Naive B cell (primary cell): ENCODE measurements at regions not wholly inside any gene's neighbourhood (a gene's known extent, or its start where the extent isn't known, plus 50 kb on each side); places are given as distances from the start of the nearest gene placed in this dataset.

Experiments
- ATAC-seq, 2 donors: fragments of 150-1000 bp; cut with Tn5 transposase; 2 replicates each; pipeline ENCODE4 v1.10.0; 2021; ENCODE audit warnings: low read depth in 2 of 2, mild to moderate bottlenecking in 2 of 2, moderate library complexity in 2 of 2
- DNase-seq: peaks from one replicate; pipeline ENCODE4 v3.0.0; 2022
- H3K27ac Mint-ChIP-seq, 6 donors: one replicate each; pipeline ENCODE4 v1.8.0; 2020 to 2022; ENCODE audit warnings: mild to moderate bottlenecking in 6 of 6, mixed read lengths in 6 of 6, moderate library complexity in 5 of 6, inconsistent platforms in 2 of 6
- H3K27me3 Mint-ChIP-seq, 3 donors: one replicate each; pipeline ENCODE4 v1.8.0; 2021 to 2022; ENCODE audit warnings: mixed read lengths in 3 of 3, mild to moderate bottlenecking in 1 of 3
- H3K36me3 Mint-ChIP-seq, 2 donors: one replicate each; pipeline ENCODE4 v1.8.0; 2020 to 2022; ENCODE audit warnings: mixed read lengths in 2 of 2, inconsistent platforms in 1 of 2, mild to moderate bottlenecking in 1 of 2
- H3K4me1 Mint-ChIP-seq, 3 donors: one replicate each; pipeline ENCODE4 v1.8.0; 2020 to 2022; ENCODE audit warnings: mixed read lengths in 3 of 3, inconsistent platforms in 1 of 3, mild to moderate bottlenecking in 1 of 3, moderate library complexity in 1 of 3
- H3K4me3 Mint-ChIP-seq, 8 donors: one replicate each; pipeline ENCODE4 v1.8.0; 2020 to 2022; ENCODE audit warnings: mild to moderate bottlenecking in 8 of 8, mixed read lengths in 8 of 8, moderate library complexity in 8 of 8, inconsistent platforms in 2 of 8
- H3K9me3 Mint-ChIP-seq, 7 donors: one replicate each; pipeline ENCODE4 v1.8.0; 2020 to 2022; ENCODE audit warnings: mixed read lengths in 7 of 7, mild to moderate bottlenecking in 5 of 7, inconsistent platforms in 2 of 7, moderate library complexity in 1 of 7

- Mint-ChIP-seq H3K27ac (no peak overlapping the region), H3K36me3 (peaks cover 17 to 18% of the 10 kb centered on the region in 2 donors), H3K4me1 (no peaks in the 10 kb centered on the region), H3K9me3 (no peaks in the 10 kb centered on the region), H3K4me3 (no peak overlapping the region), H3K27me3 (no peaks in the 10 kb centered on the region)
- ATAC-seq (no peak), DNase-seq (no peak)
These were observed 51.3 kb downstream of the BLTP1 start for GRCh38 chr4:122203407-122203806.

GRCh38 chr4:122205687-122206086 lies 53.6 kb downstream of the BLTP1 start:
- Mint-ChIP-seq H3K9me3 (no peaks in the 10 kb centered on the region), H3K27me3 (no peaks in the 10 kb centered on the region), H3K36me3 (peaks cover 17 to 21% of the 10 kb centered on the region in 2 donors), H3K4me3 (no peak overlapping the region), H3K27ac (no peak overlapping the region), H3K4me1 (no peaks in the 10 kb centered on the region)
- DNase-seq: no peak
- ATAC-seq: no peak

- no peaks in the 10 kb centered on the region for H3K27me3 Mint-ChIP-seq
- peak overlapping the region in 1 of 8 donors; percentile 44 for H3K4me3 Mint-ChIP-seq
- ATAC-seq (no peak), DNase-seq (no peak)
- peak overlapping the region in 1 of 6 donors; percentile 44 for H3K27ac Mint-ChIP-seq
- peaks cover 0 to 9% (median 4%) of the 10 kb centered on the region in 3 donors for H3K4me1 Mint-ChIP-seq
- H3K9me3 Mint-ChIP-seq: peaks cover 0 to 4% (median 0%) of the 10 kb centered on the region in 7 donors
- H3K36me3 Mint-ChIP-seq: peaks cover 12 to 43% of the 10 kb centered on the region in 2 donors
These were observed 60.7 kb downstream of the BLTP1 start for GRCh38 chr4:122212880-122213279.

- H3K9me3 Mint-ChIP-seq: peaks cover 0 to 4% (median 0%) of the 10 kb centered on the region in 7 donors
- H3K4me3 Mint-ChIP-seq: no peak overlapping the region
- no peaks in the 10 kb centered on the region for H3K27me3 Mint-ChIP-seq
- peaks cover 0 to 7% (median 0%) of the 10 kb centered on the region in 3 donors for H3K4me1 Mint-ChIP-seq
- DNase-seq (no peak), ATAC-seq (no peak)
- H3K36me3 Mint-ChIP-seq: peaks cover 35 to 36% of the 10 kb centered on the region in 2 donors
- no peak overlapping the region for H3K27ac Mint-ChIP-seq
These were observed 66.6 kb downstream of the BLTP1 start for GRCh38 chr4:122218762-122219161.

GRCh38 chr4:122219356-122219755 lies 67.2 kb downstream of the BLTP1 start:
- peaks cover 0 to 7% (median 0%) of the 10 kb centered on the region in 3 donors for H3K4me1 Mint-ChIP-seq

GRCh38 chr4:122221322-122221721 lies 69.2 kb downstream of the BLTP1 start:
- H3K36me3 Mint-ChIP-seq: peaks cover 29 to 31% of the 10 kb centered on the region in 2 donors
- H3K4me1 Mint-ChIP-seq: peaks cover 0 to 7% (median 0%) of the 10 kb centered on the region in 3 donors
- ATAC-seq: no peak
- H3K27me3 Mint-ChIP-seq: no peaks in the 10 kb centered on the region
- no peaks in the 10 kb centered on the region for H3K9me3 Mint-ChIP-seq
- DNase-seq: no peak
- no peak overlapping the region for H3K27ac Mint-ChIP-seq
- H3K4me3 Mint-ChIP-seq: no peak overlapping the region

More at GRCh38 chr4:122219356-122219755, 67.2 kb downstream of the BLTP1 start:
- DNase-seq (no peak), ATAC-seq (no peak)
- H3K9me3 Mint-ChIP-seq: peaks cover 0 to 4% (median 0%) of the 10 kb centered on the region in 7 donors
- no peak overlapping the region for H3K4me3 Mint-ChIP-seq
- no peaks in the 10 kb centered on the region for H3K27me3 Mint-ChIP-seq
- H3K27ac Mint-ChIP-seq: no peak overlapping the region
- peaks cover 35 to 36% of the 10 kb centered on the region in 2 donors for H3K36me3 Mint-ChIP-seq

- Mint-ChIP-seq H3K4me1 (no peaks in the 10 kb centered on the region), H3K27ac (no peak overlapping the region), H3K27me3 (no peaks in the 10 kb centered on the region), H3K36me3 (peaks cover 23 to 34% of the 10 kb centered on the region in 2 donors), H3K4me3 (no peak overlapping the region), H3K9me3 (no peaks in the 10 kb centered on the region)
- no peak for ATAC-seq
- no peak for DNase-seq
These were observed 72.2 kb downstream of the BLTP1 start for GRCh38 chr4:122224348-122224747.

- Mint-ChIP-seq H3K27ac (no peak overlapping the region), H3K27me3 (no peaks in the 10 kb centered on the region), H3K36me3 (peaks cover 27 to 28% of the 10 kb centered on the region in 2 donors), H3K4me1 (no peaks in the 10 kb centered on the region), H3K9me3 (no peaks in the 10 kb centered on the region), H3K4me3 (no peak overlapping the region)
- DNase-seq (no peak), ATAC-seq (no peak)
These were observed 75.1 kb downstream of the BLTP1 start for GRCh38 chr4:122227202-122227601.

- Mint-ChIP-seq H3K4me1 (no peaks in the 10 kb centered on the region), H3K36me3 (peaks cover 23 to 48% of the 10 kb centered on the region in 2 donors), H3K27ac (no peak overlapping the region), H3K4me3 (no peak overlapping the region), H3K27me3 (no peaks in the 10 kb centered on the region), H3K9me3 (no peaks in the 10 kb centered on the region)
- ATAC-seq (no peak), DNase-seq (no peak)
These were observed 77.7 kb downstream of the BLTP1 start for GRCh38 chr4:122229857-122230256.

- peaks cover 13 to 45% of the 10 kb centered on the region in 2 donors for H3K36me3 Mint-ChIP-seq
- no peaks in the 10 kb centered on the region for H3K9me3 Mint-ChIP-seq
- H3K27ac Mint-ChIP-seq: no peak overlapping the region
- DNase-seq (no peak), ATAC-seq (no peak)
- no peak overlapping the region for H3K4me3 Mint-ChIP-seq
- H3K4me1 Mint-ChIP-seq: no peaks in the 10 kb centered on the region
- H3K27me3 Mint-ChIP-seq: no peaks in the 10 kb centered on the region
These were observed 80.5 kb downstream of the BLTP1 start for GRCh38 chr4:122232633-122233032.

- Mint-ChIP-seq H3K27ac (peak overlapping the region in 1 of 6 donors; percentile 61), H3K9me3 (no peaks in the 10 kb centered on the region), H3K4me1 (no peaks in the 10 kb centered on the region), H3K4me3 (no peak overlapping the region), H3K27me3 (no peaks in the 10 kb centered on the region), H3K36me3 (peaks cover 19 to 46% of the 10 kb centered on the region in 2 donors)
- ATAC-seq: no peak
- no peak for DNase-seq
These were observed 82.6 kb downstream of the BLTP1 start for GRCh38 chr4:122234686-122235085.

- Mint-ChIP-seq H3K27ac (no peak overlapping the region), H3K36me3 (peaks cover 3 to 29% of the 10 kb centered on the region in 2 donors)
These were observed 91.7 kb downstream of the BLTP1 start for GRCh38 chr4:122243785-122244184.

GRCh38 chr4:122244764-122245163 lies 92.6 kb downstream of the BLTP1 start:
- H3K36me3 Mint-ChIP-seq: peaks cover 0 to 28% of the 10 kb centered on the region in 2 donors

More at GRCh38 chr4:122243785-122244184, 91.7 kb downstream of the BLTP1 start:
- Mint-ChIP-seq H3K9me3 (no peaks in the 10 kb centered on the region), H3K4me1 (no peaks in the 10 kb centered on the region), H3K4me3 (no peak overlapping the region), H3K27me3 (no peaks in the 10 kb centered on the region)
- no peak for DNase-seq
- ATAC-seq: no peak

GRCh38 chr4:122246551-122246950 lies 94.4 kb downstream of the BLTP1 start:
- peaks cover 3 to 15% of the 10 kb centered on the region in 2 donors for H3K36me3 Mint-ChIP-seq

More at GRCh38 chr4:122244764-122245163, 92.6 kb downstream of the BLTP1 start:
- Mint-ChIP-seq H3K27ac (no peak overlapping the region), H3K27me3 (no peaks in the 10 kb centered on the region), H3K9me3 (no peaks in the 10 kb centered on the region), H3K4me1 (no peaks in the 10 kb centered on the region), H3K4me3 (no peak overlapping the region)
- DNase-seq (no peak), ATAC-seq (no peak)

GRCh38 chr4:122249357-122249756 lies 97.2 kb downstream of the BLTP1 start:
- H3K27me3 Mint-ChIP-seq: no peaks in the 10 kb centered on the region
- H3K36me3 Mint-ChIP-seq: peaks cover 29 to 34% of the 10 kb centered on the region in 2 donors
- ATAC-seq: no peak
- H3K9me3 Mint-ChIP-seq: no peaks in the 10 kb centered on the region
- H3K27ac Mint-ChIP-seq: no peak overlapping the region
- no peak overlapping the region for H3K4me3 Mint-ChIP-seq
- H3K4me1 Mint-ChIP-seq: no peaks in the 10 kb centered on the region
- no peak for DNase-seq

More at GRCh38 chr4:122246551-122246950, 94.4 kb downstream of the BLTP1 start:
- no peak overlapping the region for H3K4me3 Mint-ChIP-seq
- H3K27me3 Mint-ChIP-seq: no peaks in the 10 kb centered on the region
- H3K27ac Mint-ChIP-seq: no peak overlapping the region
- H3K4me1 Mint-ChIP-seq: no peaks in the 10 kb centered on the region
- DNase-seq: no peak
- no peaks in the 10 kb centered on the region for H3K9me3 Mint-ChIP-seq
- no peak for ATAC-seq
